Adrenal gland (tissue), 5 donors: ENCODE measurements at regions not wholly inside any gene's neighbourhood (a gene's known extent, or its start where the extent isn't known, plus 50 kb on each side); places are given as distances from the start of the nearest gene placed in this dataset.

Source experiments
- CTCF ChIP-seq, 6 experiments: fragments of 450-650 bp in 4 of 6; fragments of 200-600 bp in 2 of 6; sonication (generic) in 1 of 6; IDR thresholded peaks; 1 replicate in 5 of 6; 2 replicates in 1 of 6; pipeline versions ENCODE4 v1.5.1 to v1.8.0; 2016 to 2021; ENCODE audit warnings: antibody characterized with exemption in 6 of 6, mild to moderate bottlenecking in 2 of 6, moderate library complexity in 1 of 6
- POLR2A ChIP-seq, 2 donors: fragments of 450-650 bp; IDR thresholded peaks; one replicate each; pipeline ENCODE4 v1.6.1; 2017; ENCODE audit warnings: antibody characterized with exemption in 2 of 2, mild to moderate bottlenecking in 2 of 2, moderate library complexity in 1 of 2
- donor health status: DM: no; HTN: no; CAD: no.

GRCh38 chr13:67506407-67506806 is 276.3 kb upstream of the PCDH9 start:
- TF ChIP-seq CTCF (IDR thresholded peaks at IDR 0.05) (no peak), POLR2A (IDR thresholded peaks at IDR 0.05) (no peak)
